ENCODE measurements at regions not wholly inside any gene's neighbourhood (a gene's known extent, or its start where the extent isn't known, plus 50 kb on each side); places are given as distances from the start of the nearest gene placed in this dataset.
"Not testable (repeated sequence)": the region's sequence is repeated elsewhere in the genome, so short reads cannot be mapped to it uniquely, and the experiment has no call there.

GRCh38 chr4:187849556-187850225 lies 145.9 kb upstream of the ZFP42 start:
- no peak for DNase-seq

- no peak for DNase-seq
These were observed 129.7 kb upstream of the ZFP42 start for GRCh38 chr4:187865914-187866313.

- no peak for DNase-seq
These were observed 112.5 kb upstream of the ZFP42 start for GRCh38 chr4:187883049-187883448.

GRCh38 chr4:187883836-187884475 lies 111.6 kb upstream of the ZFP42 start:
- no peak for DNase-seq

- no peak for DNase-seq
These were observed 107.7 kb upstream of the ZFP42 start for GRCh38 chr4:187887906-187888305.

GRCh38 chr4:187889651-187890050 lies 105.9 kb upstream of the ZFP42 start:
- DNase-seq, result no peak

GRCh38 chr4:187893418-187893817 lies 102.2 kb upstream of the ZFP42 start:
- DNase-seq, result no peak

- no peak for DNase-seq
These were observed 92.5 kb upstream of the ZFP42 start for GRCh38 chr4:187903106-187903505.

GRCh38 chr4:187903700-187904099 lies 91.9 kb upstream of the ZFP42 start:
- no peak for DNase-seq

GRCh38 chr4:187908079-187908561 lies 87.5 kb upstream of the ZFP42 start:
- DNase-seq, result no peak

- no peak for DNase-seq
These were observed 86.8 kb upstream of the ZFP42 start for GRCh38 chr4:187908731-187909130.

- DNase-seq, result no peak
These were observed 84.8 kb upstream of the ZFP42 start for GRCh38 chr4:187910741-187911140.

- not testable (repeated sequence) for DNase-seq
These were observed 80.2 kb upstream of the ZFP42 start for GRCh38 chr4:187915406-187915805.

GRCh38 chr4:187919966-187920365 lies 75.6 kb upstream of the ZFP42 start:
- no peak for DNase-seq

GRCh38 chr4:187921946-187922623 lies 73.5 kb upstream of the ZFP42 start:
- no peak for DNase-seq

GRCh38 chr4:187929024-187929423 lies 66.5 kb upstream of the ZFP42 start:
- no peak for DNase-seq

- DNase-seq, result no peak
These were observed 60.8 kb upstream of the ZFP42 start for GRCh38 chr4:187934766-187935165.

GRCh38 chr4:187937557-187937956 lies 58.0 kb upstream of the ZFP42 start:
- no peak for DNase-seq

GRCh38 chr4:187940299-187940698 lies 55.3 kb upstream of the ZFP42 start:
- DNase-seq, result no peak

- no peak for DNase-seq
These were observed 52.6 kb upstream of the ZFP42 start for GRCh38 chr4:187942968-187943367.

GRCh38 chr4:187944179-187944578 lies 51.4 kb upstream of the ZFP42 start:
- DNase-seq, result no peak

Data from activated CD4-positive, alpha-beta T cell treated with anti-CD3 and anti-CD28 coated beads for 48 hours (primary cell).